Stimulated activated CD4-positive, alpha-beta T cell treated with anti-CD3 and anti-CD28 coated beads, Interleukin-1b, Interleukin-23, amount 100 ng/mL, for 48 hours (primary cell): ENCODE measurements at regions not wholly inside any gene's neighbourhood (a gene's known extent, or its start where the extent isn't known, plus 50 kb on each side); places are given as distances from the start of the nearest gene placed in this dataset.

Experiments
- DNase-seq: peaks from one replicate; pipeline ENCODE4 v3.0.0-alpha.2; 2020

GRCh38 chr21:16377120-16377658, 647.4 kb downstream of the USP25 start:
- no peak for DNase-seq

DNA sequence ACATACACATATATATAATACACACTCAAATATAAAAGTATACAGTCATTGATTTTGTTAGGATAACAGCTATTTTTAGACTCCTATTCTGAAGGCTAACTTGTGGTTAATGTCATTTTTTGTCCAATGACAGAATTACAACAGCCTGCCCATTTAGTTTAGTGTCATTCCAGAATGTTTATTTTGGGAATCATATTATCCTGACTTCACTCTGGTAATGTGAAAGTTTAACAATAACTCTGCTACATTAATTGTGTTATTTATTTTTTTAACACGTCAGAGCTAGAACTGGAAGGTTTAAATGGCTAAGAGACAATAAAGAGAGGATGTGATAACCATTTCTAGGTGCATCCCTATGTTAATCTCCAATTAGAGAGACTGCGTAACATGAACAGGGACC, 648.1 kb downstream of the USP25 start:
- no peak for DNase-seq

DNA sequence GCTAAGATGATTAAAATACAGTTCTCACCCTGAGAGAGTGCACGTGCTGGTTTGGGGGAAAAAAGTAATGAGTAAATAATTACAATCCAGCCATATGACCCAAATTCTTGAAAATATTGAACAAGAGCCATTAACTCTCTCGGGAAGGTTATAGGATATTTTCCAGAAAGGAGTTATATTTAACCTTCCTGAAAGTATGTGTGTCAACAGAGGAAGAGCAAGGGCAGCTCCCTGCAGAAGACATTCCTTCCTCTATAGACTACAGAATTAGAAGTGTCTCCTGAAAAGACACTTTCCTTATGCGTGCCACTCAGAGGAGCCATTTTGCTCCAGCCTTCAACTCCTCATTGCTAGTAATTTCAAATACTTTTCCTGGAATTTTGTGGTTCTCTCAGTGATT, 648.7 kb downstream of the USP25 start:
- DNase-seq: no peak

DNA sequence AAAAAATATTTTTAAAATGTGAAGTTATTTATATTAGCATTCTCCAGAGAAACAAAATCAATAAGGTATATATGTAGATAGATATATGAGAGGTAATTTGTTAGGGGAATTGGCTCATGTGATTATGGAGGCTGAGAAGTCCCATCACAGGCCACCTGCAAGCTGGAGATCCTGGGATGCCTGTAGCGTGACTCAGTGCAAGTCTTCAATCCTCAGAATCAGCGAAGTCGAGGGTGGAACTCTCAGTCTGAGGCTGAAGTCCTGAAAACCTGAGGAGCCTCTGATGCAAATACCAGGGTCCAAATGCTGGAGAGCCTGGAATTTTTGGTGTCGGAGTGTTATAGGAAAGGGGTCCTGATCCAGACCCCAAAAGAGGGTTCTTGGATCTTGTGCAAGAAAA, 658.5 kb downstream of the USP25 start:
- no peak for DNase-seq

DNA sequence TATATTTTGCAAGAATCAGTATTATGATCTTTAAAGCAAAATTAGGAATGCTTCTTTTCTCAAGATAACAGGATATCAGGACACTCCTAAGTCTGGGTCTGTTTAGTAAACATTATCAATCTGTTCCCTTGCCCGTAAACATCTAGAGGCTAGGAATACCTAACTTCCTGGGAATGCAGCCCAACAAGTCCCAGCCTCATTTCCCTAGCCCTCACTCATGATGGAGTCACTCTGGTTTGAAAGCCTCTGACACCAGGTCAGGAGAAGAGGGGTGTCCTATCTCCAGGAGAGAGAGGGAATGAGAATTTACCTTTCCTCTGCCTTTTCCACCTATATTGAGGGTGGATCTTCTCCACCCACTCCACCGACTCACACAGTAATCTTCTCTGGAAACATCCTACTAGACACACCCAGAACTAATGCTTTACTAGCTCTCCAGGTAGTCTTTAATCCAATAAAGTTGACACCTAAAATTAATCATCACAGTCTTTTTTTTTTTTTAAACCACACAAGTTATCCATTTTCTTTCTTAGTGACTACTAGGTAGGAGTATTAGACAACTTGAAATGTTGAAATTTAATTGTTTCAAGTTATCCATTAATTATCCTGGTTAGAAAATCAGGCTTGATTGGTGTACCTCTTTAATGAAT, 659.3 kb downstream of the USP25 start:
- no peak for DNase-seq

DNA sequence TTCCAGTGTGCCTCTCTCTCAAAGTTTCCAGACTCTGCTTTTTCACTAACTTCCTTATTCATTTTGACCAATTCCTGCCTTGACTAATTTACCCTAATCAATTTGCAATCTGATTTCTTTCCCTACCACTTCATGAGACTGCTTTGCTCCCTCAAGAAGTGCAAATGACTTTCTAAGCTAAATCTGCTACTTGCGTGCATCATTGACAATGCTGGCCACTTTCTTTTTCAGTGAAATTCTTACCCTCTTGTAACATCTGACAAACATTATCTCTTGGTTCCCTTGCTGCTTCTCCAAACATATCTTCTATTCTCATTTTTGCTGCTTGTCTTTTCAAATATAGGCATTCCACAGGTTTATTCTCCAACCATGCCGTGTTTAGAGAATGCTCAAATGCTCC, 659.9 kb downstream of the USP25 start:
- no peak for DNase-seq

- no peak for DNase-seq
These were observed 665.5 kb downstream of the USP25 start for GRCh38 chr21:16395285-16395684.

- no peak for DNase-seq
These were observed 673.0 kb downstream of the USP25 start for GRCh38 chr21:16402752-16403151.

DNA sequence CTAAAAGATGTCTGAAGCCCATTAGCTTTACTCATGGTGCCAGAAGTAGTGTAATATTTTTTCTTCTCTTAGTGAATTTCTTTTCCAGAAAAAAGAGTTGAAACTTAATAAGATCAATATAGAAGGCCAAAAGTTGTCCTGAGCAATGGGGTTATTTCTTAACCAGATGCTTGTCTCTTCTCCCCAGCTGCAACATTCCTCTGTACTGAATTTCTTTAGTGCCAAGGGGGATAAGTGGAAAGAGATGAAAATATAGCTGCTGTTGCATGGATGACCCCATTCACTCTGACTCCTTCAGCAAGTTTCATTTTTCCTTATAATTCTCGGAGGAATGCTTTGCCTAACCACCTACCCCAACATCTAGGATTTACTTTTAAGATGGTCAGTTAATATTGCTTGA, 675.0 kb downstream of the USP25 start:
- DNase-seq: no peak

DNA sequence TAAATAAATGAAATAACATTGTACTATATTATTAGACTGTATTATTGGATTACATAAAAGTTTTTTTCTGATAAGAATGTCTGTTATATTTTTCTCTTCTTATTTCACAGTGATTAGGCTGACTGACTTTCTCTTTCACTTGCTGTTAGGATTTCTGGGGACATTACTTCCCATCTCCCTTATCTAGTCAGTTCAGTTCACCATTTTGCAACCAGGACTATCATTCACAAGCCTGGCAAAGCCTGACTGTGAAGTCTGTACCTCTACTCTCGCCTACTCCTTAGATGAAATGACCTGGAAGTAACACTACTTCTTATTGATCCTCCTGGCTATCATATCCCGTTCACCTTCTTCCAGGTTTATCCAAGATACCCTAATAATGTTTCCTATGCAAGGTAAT, 676.6 kb downstream of the USP25 start:
- no peak for DNase-seq

GRCh38 chr21:16407403-16408240, 677.8 kb downstream of the USP25 start:
- DNase-seq: no peak

DNA sequence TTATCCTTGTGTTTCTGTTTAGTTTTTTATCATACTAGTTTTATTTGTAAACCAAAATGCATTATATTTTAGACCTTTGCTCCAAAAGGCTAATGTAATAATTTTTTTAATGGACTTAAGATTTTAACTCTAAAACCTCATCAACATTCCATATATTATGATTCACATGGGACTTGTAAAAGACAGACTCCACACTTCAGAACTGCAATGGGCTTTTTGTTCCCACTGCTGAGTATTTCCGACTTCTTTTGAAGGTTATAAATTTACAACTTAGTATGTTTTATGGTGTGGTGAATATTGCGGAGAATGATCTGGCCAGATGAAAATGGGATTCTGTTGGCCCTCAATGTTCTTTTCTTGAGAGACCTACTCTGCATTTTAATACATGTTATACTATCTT, 678.5 kb downstream of the USP25 start:
- no peak for DNase-seq

- no peak for DNase-seq
These were observed 679.6 kb downstream of the USP25 start for GRCh38 chr21:16409352-16409751.

DNA sequence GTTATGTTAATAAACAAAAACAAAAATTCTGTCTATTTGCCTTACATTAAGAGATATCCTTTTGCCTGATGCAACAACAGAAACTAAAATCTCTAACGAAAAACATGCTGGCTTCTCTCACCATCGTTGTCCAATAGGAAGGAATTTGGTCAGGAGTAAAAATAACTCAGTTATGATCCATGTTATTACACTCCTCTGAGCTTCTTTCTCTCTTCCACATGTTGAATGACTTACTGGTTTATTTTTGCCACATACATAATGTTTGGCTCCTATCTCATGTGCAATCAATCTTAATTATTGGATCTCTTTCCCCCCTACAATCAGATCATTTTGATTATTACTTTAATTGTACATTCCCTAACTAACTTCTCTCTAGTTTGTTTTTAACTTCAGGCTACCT, 688.4 kb downstream of the USP25 start:
- no peak for DNase-seq

GRCh38 chr21:16418642-16419041, 688.9 kb downstream of the USP25 start:
- DNase-seq: no peak

GRCh38 chr21:16419188-16419921, 689.6 kb downstream of the USP25 start:
- DNase-seq: no peak

GRCh38 chr21:16420031-16420724, 690.4 kb downstream of the USP25 start:
- no peak for DNase-seq

DNA sequence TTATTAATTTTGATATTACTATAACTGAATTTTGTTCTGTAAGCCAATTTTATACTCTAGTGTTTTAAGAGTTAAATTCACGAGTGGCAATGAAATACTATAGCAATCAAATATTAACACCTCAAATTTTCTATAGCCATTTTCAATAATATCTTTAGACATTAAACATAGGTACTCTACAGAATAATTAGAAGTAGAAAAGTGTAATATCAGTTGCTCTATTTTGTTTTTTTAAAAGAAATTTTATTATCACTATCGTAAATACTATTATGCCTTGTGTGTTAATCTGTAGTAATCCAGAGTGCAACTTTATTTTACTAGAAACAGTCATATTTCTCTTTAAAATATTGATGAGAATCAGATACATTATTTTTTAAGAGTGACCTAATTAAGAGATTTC, 691.2 kb downstream of the USP25 start:
- DNase-seq: no peak

- DNase-seq: no peak
These were observed 692.2 kb downstream of the USP25 start for GRCh38 chr21:16421965-16422364.

DNA sequence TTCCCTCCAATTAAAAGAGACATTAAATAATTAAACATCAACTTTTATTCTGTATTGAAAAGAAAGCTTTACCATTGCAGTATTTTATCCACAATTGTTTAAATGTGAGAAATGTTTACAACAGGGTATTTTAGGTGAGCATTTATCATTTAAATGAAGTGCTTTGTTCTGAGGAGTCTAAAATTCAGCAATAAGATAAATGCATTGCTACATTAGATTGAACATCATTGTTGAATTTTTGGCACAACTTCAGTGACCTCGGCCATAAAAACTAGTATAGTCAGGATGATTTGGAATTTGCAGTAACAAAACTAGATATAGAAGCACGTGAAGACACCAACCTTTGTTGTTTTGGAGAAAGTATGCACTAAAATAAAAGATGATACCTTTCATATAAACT, 692.9 kb downstream of the USP25 start:
- DNase-seq: no peak

DNA sequence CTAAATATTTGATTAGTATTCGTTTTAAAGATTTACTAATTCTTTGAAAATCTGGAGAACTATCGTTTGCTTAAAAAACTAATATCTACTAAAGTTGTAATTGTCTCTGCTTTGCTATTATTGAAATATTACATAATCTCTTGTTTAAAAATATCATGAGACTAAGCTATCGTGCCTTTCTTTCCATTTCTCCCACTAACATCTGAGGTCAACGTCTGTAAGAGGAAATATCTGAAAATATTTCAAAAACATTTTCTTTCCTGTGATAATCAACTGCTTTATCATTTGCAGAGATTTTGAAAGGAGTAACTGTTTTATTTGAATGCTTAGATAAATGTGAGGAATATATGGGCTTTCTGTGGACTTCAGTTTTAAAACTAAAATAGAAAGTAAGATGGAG, 694.1 kb downstream of the USP25 start:
- no peak for DNase-seq

- DNase-seq: no peak
These were observed 694.6 kb downstream of the USP25 start for GRCh38 chr21:16424331-16424751.

- no peak for DNase-seq
These were observed 695.6 kb downstream of the USP25 start for GRCh38 chr21:16425376-16425775.
